ENCODE measurements at regions not wholly inside any gene's neighbourhood (a gene's known extent, or its start where the extent isn't known, plus 50 kb on each side); places are given as distances from the start of the nearest gene placed in this dataset.

GRCh38 chr4:114038762-114039387 lies 59.4 kb upstream of the ARSJ start:
- FAIRE-seq, result no peak
- Histone ChIP-seq H3K4me3 (ENCODE audit: extremely low read depth in 1 of 4, insufficient read depth in 2 of 4, low read depth in 3 of 4, low read length in 4 of 4) (no peak overlapping the region), H4K8ac (ENCODE audit: extremely low read depth, insufficient read depth, low read length) (no peak overlapping the region), H3K18ac (ENCODE audit: extremely low read depth, low read length) (no peak overlapping the region), H2BK20ac (ENCODE audit: low read length) (no peak overlapping the region), H3K9me3 (ENCODE audit: insufficient read depth in 2 of 2, low read depth in 1 of 2, low read length in 1 of 2) (no peaks in the 10 kb centered on the region), H3K14ac (ENCODE audit: insufficient read length) (no peak overlapping the region), H3K23ac (ENCODE audit: insufficient read length) (no peak overlapping the region), H3K23me2 (ENCODE audit: low read depth, low read length) (no peaks in the 10 kb centered on the region), H3K4me2 (ENCODE audit: insufficient read depth in 1 of 2, low read depth in 2 of 2, low read length in 2 of 2) (no peak overlapping the region), H2BK120ac (replicated peaks; ENCODE audit: low read depth, low read length) (no peak overlapping the region), H2BK12ac (ENCODE audit: low read depth, low read length) (no peak overlapping the region), H3K4me1 (replicated peaks in 1 of 4; ENCODE audit: control insufficient read depth in 3 of 4, insufficient read depth in 4 of 4, low read length in 3 of 4) (no peaks in the 10 kb centered on the region), H4K91ac (replicated peaks; ENCODE audit: insufficient read length, low read length) (no peak overlapping the region), H3K79me2 (ENCODE audit: control insufficient read depth in 1 of 2, insufficient read depth in 2 of 2, low read length in 2 of 2) (no peaks in the 10 kb centered on the region), H3K79me1 (ENCODE audit: low read depth, low read length) (no peaks in the 10 kb centered on the region), H3K27me3 (replicated peaks in 1 of 4; ENCODE audit: control insufficient read depth in 3 of 4, extremely low read depth in 1 of 4, insufficient read depth in 3 of 4, low read length in 3 of 4) (no peaks in the 10 kb centered on the region), H2AK5ac (ENCODE audit: low read depth, low read length) (no peak overlapping the region), H3K27ac (ENCODE audit: low read depth, low read length) (no peak overlapping the region), H2BK5ac (ENCODE audit: low read depth, low read length) (no peak overlapping the region), H3K9ac (replicated peaks in 1 of 4; ENCODE audit: extremely low read depth in 1 of 4, low read depth in 3 of 4, low read length in 3 of 4) (no peak overlapping the region), H3K56ac (replicated peaks; ENCODE audit: insufficient read length, low read depth, low read length) (no peak overlapping the region), H2AFZ (ENCODE audit: low read length) (no peak overlapping the region), H3K36me3 (ENCODE audit: control insufficient read depth in 2 of 4, insufficient read depth in 4 of 4, low read length in 3 of 4) (no peaks in the 10 kb centered on the region), H3K4ac (replicated peaks; ENCODE audit: insufficient read length, low read depth, low read length) (no peak overlapping the region), H4K5ac (ENCODE audit: insufficient read length, low read depth, low read length) (no peak overlapping the region), H2BK15ac (ENCODE audit: low read length) (no peak overlapping the region), H4K20me1 (replicated peaks in 1 of 2; ENCODE audit: control insufficient read depth in 1 of 2, insufficient read depth in 2 of 2, low read length in 2 of 2) (no peaks in the 10 kb centered on the region)
- DNase-seq (ENCODE audit: low read depth in 1 of 2, low spot score in 2 of 2), result no peak
- 88% methylated on average over 2 of the region's 2 CpGs; no CpG with 5 or more reads in 1 of the 2 experiments for WGBS, 2 experiments (ENCODE audit: extremely low coverage in 1 of 2, insufficient coverage in 1 of 2, insufficient read length in 1 of 2, insufficient replicate concordance in 2 of 2, low coverage in 1 of 2, low lambda C conversion rate in 2 of 2, missing lambda C conversion rate in 1 of 2)
- no peak for TF ChIP-seq SIN3A (conservative IDR thresholded peaks at IDR 0.05 in 1 of 2, IDR thresholded peaks at IDR 0.05 in 1 of 2; ENCODE audit: low read depth in 1 of 2, low read length in 2 of 2)
- ChIA-PET CTCF (ENCODE audit: partially characterized antibody) (interaction anchor here (0.7 kb wide), 1 partner anchor 86 kb away, joined by 3 read pairs; no protein-coding TSS in a partner anchor), POLR2A (ENCODE audit: partially characterized antibody) (no interaction called here)

All from H1 (cell line).